ENCODE measurements at regions not wholly inside any gene's neighbourhood (a gene's known extent, or its start where the extent isn't known, plus 50 kb on each side); places are given as distances from the start of the nearest gene placed in this dataset.

DNA sequence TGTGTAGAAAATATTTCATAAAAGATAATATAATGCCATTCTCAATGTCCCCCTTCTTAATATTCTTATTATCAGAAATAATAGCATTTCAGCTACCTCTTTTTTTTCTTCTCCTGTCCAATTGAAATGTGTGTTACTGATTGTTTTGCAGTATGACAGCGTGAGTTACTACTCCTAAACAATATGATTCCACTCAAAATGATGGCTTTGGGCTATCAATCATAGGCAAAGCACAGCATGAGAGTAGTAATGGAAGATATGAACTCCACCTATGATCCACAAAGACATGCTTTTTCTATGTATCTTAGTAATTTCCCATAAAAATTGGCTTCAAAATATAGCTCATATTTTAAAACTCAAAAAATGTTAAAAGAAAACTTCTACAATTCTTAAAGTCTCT lies 867.3 kb upstream of the NUDT12 start:
- no peak for TF ChIP-seq CTCF (conservative IDR thresholded peaks at IDR 0.05; ENCODE audit: low read length)
- DNase-seq (ENCODE audit: low read depth) = no peak
- H3K4me3 ChIP-seq (ENCODE audit: low read length) = no peak overlapping the region

DNA sequence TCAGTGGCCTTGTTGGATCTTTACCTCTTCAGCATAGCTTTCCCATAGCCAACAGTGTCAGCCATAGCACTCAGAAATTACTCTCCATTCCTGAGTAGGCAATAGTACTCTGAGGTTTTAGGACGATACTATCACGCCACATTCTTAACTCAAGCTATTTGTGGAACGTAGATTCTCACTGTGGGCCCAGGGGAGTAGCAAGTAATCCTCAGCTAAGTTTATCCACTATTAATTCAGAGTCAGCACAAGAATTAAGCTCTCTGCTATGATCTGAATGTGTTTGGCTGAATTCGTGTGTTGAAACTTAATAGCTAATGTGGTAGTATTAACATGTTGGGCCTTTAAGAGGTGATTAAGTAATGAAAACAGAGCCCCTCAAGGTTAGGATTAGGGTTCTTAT lies 858.8 kb upstream of the NUDT12 start:
- DNase-seq (ENCODE audit: low read depth) = no peak
- TF ChIP-seq CTCF (conservative IDR thresholded peaks at IDR 0.05; ENCODE audit: low read length) = no peak
- no peak overlapping the region for H3K4me3 ChIP-seq (ENCODE audit: low read length)

DNA sequence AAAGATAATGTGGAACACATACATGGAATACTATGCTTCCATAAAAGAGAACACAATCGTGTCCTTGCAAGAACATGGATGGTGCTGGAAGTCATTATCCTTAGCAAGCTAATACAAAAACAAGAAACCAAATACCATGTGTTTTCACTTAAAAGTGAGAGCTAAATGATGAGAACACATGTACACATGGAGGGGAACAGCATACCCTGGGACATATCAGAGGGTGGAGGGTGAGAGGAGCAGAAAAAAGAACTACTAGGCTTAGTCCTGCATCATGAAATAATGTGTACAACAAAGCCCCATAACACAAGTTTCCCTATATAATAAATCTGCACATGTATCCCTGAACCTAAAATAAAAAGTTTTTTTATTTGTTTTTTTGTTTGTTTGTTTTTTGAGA lies 855.5 kb upstream of the NUDT12 start:
- no peak overlapping the region for H3K4me3 ChIP-seq (ENCODE audit: low read length)
- TF ChIP-seq CTCF (conservative IDR thresholded peaks at IDR 0.05; ENCODE audit: low read length) = no peak
- DNase-seq (ENCODE audit: low read depth) = no peak

- peak; percentile 13 for DNase-seq (ENCODE audit: low read depth)
- H3K4me3 ChIP-seq (ENCODE audit: low read length) = no peak overlapping the region
- peak; percentile 53 for TF ChIP-seq CTCF (conservative IDR thresholded peaks at IDR 0.05; ENCODE audit: low read length)
Observed at GRCh38 chr5:104412649-104413240, 850.2 kb upstream of the NUDT12 start.

DNA sequence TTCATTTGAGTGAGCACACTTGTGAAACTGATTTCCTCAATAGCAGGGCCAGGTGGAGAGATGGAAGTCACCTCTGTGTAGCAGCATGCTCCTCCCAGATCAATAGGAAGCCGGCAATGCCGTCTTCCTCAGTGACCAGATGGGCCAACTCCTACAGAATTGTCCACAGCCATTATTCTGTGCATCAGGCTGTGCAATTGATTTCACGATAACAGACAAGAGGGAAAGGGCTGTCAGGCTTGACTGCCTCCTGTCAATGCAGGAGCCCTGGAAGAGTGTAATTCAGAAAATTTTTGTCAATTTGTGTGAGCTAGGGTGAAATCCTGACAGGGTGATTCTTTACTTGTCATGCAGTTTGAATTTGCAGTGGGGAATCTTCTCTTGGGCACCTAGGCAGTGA lies 838.4 kb upstream of the NUDT12 start:
- no peak for DNase-seq (ENCODE audit: low read depth)

DNA sequence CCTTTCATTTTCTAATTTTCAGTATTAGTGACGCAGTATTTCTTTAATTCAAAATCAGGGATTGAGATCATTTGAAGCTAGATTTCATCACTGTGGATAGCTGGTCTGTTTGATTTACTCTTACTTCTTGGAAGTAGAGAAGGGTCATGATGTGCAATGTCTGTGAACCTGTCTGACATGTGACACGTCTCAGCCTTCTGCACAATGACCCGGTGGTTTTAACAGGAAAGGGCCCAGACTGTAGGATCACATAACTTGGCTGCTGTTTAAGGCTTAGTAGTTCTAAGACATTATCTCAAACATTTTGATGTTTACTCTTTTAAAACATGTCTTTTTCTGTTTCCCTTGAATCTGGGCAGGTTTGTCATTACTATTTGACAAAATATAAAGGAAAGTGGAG lies 823.3 kb upstream of the NUDT12 start:
- no peak for TF ChIP-seq CTCF (conservative IDR thresholded peaks at IDR 0.05; ENCODE audit: low read length)
- DNase-seq (ENCODE audit: low read depth) = no peak
- no peak overlapping the region for H3K4me3 ChIP-seq (ENCODE audit: low read length)

More for the DNA sequence above, 838.4 kb upstream of the NUDT12 start:
- H3K4me3 ChIP-seq (ENCODE audit: low read length) = no peak overlapping the region
- TF ChIP-seq CTCF (conservative IDR thresholded peaks at IDR 0.05; ENCODE audit: low read length) = no peak

GRCh38 chr5:104375345-104375744 lies 812.8 kb upstream of the NUDT12 start:
- TF ChIP-seq CTCF (conservative IDR thresholded peaks at IDR 0.05; ENCODE audit: low read length) = no peak
- no peak for DNase-seq (ENCODE audit: low read depth)
- no peak overlapping the region for H3K4me3 ChIP-seq (ENCODE audit: low read length)
